Stimulated activated CD8-positive, alpha-beta memory T cell treated with anti-CD3 and anti-CD28 coated beads, Interleukin-7, amount 100 ng/mL, for 1 hour (primary cell): ENCODE measurements at regions not wholly inside any gene's neighbourhood (a gene's known extent, or its start where the extent isn't known, plus 50 kb on each side); places are given as distances from the start of the nearest gene placed in this dataset.

Experiments
- DNase-seq, 2 donors: peaks; one replicate each; pipeline ENCODE4 v3.0.0-alpha.2; 2020; ENCODE audit warnings: low read depth in 2 of 2

DNA sequence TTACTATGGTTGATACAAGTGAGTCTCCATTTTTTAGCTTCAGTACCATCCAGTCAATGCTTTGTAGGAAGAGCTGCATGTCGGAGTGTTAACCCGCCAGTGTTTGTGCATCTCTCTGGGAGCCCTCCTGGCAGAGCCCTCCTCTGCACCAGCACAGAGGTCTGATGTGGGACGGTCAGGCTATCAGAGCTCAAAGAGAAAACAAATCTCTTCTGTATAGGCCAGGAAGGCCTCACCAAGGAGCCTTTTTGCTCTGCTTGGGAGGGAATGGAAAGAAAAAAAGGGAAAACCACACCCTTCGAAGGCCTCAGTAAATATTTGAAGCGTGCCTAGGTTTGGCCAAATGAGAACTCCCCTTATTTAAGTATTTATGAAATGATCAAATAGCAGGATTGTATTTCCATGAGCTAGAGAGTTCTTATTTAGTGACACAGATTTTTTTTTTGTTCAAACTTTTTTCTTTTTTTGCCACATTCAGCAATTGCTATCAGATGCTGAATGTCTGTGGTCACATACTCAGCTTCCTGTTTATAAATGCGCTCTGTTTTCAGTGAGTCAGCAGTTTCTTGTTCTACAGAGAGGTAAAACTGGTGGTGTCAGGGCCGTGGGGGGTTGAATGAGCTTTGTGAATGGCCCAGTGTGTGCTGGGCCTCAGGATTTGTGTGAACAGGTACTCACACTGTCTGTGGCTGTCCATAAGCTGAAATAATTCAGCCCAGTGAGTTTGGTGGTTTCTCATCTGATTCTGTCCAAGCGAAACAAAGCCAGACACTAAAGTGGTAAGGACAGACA is 226.6 kb downstream of the SNX18 start:
- DNase-seq = peak in 1 of 2 donors; percentile 4

DNA sequence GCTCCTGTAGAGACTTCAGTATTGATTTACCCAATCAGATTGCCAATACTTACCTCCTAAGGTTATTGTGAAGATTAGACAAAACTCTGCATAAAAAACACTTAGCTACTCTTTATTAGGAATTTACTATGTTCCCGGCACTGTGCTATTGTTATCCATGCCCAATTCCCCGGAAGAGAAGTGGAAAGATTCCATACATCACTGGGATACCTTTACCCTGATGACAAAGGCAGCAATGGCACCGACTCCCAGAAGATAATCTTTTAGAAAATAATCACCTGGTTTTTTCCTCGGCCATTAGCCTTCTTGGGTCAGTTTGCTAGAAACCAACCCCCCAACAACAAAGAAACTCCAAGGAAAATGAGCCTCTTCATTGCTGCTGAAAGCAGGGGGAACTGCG is 226.0 kb downstream of the SNX18 start:
- DNase-seq = no peak

DNA sequence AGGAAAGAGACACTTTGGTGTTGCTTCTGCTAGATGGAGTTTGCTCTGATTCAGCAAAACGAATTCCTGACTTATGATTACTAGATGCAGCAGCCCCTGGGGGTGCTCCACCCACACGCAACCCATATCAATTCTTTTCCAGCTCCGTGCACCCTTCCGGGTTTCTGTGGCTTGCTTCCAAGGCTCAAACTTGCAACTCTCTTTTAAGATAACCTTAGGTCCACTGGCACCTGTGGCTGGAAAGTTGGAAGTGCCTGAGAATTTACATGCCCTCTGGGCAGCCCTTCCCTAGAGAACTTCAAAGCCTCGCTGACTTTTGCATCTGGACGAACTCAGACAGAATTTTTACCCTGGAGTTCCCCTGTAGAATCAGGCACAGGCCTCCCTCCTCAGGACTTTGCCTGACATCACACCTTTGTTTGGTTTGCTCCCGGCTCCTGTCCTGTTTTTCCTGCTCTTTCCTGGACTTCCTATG is 224.9 kb downstream of the SNX18 start:
- DNase-seq = no peak

DNA sequence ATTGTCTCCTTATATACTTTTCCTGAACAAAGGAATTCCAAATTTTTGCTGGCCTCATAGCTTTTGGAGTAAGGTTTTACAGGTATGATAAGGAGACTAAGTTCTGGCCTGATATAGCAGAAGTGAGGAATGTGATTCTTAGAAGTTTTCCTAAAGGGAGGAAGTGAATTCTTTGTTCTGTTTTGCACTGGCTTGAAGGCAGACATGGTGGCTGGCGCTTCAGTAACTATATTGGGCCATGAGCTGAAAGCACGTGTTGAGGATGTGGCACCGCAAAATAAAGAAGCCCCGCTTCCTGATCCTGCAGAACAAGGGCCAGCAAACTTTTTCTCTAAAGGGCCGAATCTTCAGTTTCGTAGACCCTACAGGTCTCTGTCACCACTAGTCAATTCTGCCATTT is 224.2 kb downstream of the SNX18 start:
- DNase-seq = no peak

DNA sequence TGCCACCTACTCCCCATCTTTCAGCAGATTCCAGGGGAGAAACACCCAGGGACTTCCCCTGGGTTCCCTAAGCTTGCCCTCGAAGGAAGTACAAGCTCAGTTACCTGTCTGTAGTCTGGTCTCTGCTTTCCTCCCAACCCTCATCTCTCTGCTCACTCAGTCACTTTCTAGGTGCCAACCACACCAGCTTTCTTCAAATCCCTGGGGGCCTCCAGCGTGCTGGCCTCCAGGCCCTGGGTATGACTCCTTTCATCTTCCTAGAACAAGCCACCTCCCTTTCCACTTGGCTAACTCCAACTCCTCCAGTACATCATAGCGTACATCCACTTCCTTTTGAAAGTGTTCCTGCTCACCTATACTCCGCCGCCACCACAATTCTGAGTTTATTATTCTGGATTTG is 222.6 kb downstream of the SNX18 start:
- DNase-seq = no peak

DNA sequence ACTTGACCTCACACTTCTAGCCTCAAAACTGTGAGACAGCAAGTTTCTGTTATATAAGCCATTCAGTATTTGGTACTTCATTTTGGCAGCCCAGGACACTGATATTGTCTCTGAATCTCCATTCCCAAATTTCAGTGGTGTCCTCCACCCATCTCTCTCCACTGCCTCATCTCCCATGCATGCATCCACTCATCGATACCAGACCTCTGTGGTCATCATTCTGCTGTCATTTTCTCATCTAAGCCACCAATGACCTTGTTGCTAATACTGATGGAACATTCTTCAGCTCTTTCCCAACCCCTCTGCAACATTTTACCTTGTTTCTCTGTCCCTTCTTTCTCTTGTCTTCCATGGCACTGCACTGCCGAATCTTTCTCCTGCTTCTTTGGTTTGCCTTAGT is 221.8 kb downstream of the SNX18 start:
- DNase-seq = no peak

DNA sequence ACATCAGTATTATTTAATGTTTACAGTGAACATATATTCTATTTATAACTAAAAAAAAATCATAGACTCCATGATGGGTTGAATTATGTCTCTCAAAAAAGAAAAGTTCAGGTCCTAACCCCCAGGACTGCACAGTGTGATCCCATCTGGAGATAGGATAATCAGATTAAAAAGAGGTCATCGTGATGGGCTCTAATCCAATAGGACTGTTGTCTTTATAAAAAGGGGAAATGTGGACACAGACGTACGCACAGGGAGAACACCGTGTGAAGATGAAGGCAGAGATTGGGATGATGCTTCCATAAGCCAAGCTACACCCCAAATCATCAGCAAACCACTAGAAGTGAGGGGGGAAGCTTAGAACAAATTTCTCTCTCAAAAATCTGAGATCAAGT is 221.4 kb downstream of the SNX18 start:
- no peak for DNase-seq

DNA sequence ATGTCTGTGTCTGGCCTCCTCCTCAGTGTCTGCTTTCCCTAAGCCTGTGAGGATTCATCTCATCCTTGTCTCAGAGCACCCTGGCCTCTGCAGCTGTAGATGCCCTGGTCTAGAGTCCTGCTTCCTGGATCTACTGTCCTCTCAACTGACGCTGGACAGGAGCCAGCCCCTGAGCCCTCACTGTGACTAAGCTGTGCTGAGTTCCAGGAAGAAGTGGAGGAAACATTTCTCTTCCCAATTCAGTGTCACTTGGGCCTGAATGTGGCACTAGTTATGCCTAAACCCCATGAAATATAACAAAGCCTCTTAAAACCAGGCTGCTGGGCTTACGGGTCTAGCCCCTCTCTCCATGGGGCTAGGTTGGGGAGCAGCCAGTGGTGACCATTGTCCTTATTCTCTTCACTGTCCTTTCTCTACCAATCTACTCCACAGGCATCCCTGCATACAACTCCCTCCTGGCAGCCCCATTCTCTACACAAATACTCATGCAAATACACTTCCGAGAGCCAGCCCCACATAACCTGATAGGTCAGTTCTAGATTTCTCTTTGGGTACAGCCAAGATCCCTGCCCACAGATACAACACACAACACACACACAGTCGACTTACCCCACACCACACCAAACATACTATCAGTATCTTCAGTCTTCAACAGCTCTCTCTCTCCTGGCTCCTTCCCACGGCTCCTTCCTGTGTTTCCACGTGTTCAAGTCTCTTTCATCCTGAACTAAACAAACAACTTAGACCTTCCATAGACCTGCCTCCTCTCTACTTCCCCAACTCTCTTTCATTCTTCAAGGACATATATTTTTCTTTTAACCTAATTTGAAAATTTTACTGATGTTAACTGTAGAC is 220.8 kb downstream of the SNX18 start:
- DNase-seq = no peak

DNA sequence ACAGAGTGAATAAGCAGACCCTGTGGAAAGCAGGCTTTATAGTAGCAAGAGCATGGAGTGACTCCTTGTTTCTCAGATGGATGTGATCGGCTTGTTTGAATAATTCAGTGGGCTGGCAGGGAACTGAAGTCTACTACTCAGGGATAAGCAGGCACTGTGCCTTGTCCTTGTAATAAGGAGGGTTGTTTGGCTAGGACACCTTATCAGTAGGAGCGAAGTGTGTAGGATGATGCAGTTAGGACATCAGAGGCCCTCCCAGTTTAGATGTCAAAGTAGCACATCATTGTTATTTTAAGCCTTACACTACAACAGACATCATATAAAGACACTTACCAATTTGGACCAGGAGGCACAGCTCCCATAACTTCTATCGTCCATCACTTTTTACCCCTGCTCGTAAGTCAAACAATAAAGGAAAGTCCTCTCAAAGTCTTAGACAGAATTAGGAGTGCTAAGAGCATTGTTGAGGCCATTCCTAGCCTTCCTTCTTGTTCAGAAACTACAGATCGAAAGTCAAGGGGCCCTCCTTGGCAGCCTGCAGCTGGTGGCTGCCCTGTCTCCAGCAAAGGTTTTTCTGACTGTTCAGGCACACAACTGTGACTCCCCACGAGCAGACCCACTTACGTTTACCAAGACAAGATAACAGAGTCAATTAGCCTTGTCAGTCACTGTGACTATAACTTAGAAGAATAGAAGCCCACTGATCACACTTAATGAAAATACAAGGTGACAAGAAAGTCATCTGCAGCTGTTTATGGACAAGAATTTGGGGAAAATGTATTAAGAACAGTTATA is 218.6 kb downstream of the SNX18 start:
- no peak for DNase-seq

DNA sequence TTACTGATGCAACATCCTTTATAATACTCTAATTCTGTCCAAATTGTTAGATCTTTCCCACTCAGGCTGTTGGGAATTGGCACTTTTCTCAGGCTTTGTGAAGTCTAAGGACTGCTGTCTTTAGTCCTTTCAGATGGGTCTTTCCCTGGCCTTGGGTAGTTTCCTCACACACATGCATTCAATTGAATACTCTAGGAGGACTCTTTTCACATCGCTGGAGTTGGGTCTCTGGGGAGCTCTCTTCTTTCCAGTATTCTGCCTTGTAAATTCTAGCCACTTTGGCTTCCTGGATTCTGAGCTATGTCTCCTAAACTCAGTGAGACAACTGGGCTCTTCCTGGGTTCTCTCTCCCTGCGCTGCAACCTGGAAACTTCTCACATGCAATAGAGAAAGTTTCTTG is 215.5 kb downstream of the SNX18 start:
- DNase-seq = no peak

DNA sequence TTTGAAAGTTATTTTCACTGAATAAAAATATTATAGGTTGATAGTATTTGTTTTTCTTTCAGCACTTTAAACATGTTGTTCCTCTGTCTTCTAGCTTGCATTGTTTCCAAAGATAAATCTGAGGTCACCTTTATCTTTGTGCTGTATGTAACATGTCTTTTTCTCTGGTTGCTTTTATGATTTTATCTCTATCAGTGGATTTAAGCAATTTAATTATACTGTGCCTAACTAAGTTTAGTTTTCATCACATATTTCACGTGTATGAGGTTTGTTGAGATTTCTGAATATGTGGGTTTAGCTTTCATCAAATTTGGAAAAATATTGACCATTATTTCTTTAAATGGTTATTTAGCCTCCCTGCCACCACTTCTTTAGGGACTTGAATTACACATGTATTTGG is 214.5 kb downstream of the SNX18 start:
- no peak for DNase-seq

DNA sequence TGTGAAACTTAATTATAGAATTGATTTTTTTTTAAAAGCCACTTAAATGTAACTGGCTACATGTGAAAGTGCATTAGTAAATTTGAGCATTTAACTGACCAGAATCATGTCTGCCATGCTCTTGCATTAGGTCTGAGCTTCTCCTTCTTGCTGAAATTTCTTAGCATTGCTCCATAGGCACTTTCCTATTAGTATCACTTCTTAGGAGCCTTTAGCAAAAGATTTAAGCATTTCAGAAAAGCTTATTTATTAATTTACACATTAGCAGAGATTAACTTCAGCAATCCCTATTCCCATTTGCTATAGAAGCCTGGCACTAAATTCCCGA is 211.0 kb downstream of the SNX18 start:
- DNase-seq = no peak

DNA sequence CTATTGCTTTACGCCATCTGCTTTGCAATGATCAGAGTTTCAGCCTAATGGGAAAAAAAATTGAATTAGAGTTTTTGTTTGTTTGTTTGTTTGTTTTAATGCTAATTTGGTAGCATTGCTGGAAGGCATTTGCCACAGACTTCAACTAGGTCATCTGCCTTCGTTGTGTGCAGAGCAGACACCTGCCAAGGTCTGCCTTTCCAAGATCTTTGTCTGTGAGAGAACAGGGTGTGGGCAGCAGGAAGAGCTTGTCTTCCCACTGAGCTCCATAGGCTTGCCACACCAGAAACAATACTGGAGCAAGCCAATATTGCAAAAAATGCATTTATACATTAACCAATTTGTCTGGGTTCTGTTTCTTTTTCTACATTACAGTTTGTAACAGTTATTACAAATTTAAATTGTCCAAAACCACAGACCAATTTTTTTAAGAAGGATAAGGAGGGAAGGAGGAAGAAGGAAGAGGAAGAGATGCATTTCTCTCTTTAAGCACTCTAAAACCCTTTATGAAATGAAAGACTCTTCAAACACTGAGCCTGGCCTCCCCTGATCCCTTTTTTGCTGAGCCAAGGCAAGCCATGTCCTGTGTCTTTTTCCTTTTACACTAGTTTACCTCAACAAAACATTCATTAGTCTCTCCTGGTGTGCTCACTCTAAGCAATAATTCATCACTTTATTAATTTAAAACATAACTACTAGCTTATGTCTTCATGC is 210.5 kb downstream of the SNX18 start:
- no peak for DNase-seq

DNA sequence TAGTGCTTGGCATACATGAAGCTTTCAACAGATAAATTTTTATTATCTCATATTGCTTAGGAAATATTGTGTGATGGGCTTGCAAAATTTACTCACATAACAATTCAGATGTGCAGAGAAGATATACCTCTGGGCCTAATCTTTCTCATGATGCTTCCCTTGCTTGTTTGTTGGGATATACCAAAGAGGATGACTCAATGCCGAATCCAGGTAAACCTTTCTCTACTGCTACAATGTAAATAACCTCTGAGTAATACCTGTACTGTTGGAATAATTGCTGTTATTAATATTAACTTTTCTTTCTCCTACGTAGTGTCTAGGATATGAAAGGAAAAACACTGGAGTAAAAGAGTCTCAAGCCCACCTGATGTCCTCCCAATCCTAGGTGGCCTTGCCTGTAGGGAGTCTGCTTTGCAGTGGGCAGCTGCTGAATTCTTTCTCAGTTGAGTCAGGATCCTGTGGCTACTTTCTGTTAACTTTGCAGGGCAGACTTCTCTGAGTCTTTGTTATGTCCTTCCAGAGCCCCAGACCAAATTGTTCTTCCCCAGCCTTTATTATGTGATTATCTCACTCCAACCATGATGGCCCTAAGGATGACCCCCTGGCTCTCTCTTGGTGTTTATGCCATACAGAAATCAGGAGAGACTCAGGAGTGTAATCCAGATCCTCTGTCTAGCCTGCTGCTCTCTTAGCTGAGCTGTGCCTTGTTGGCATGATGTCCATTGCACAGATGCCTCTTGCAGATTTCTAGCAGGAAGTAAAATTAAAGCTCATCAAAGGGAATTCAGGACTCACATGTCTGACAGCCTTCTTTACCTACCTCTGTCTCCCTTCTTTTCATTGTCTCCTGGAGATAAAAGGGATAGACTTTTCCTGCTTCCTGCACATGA is 208.1 kb downstream of the SNX18 start:
- no peak for DNase-seq

DNA sequence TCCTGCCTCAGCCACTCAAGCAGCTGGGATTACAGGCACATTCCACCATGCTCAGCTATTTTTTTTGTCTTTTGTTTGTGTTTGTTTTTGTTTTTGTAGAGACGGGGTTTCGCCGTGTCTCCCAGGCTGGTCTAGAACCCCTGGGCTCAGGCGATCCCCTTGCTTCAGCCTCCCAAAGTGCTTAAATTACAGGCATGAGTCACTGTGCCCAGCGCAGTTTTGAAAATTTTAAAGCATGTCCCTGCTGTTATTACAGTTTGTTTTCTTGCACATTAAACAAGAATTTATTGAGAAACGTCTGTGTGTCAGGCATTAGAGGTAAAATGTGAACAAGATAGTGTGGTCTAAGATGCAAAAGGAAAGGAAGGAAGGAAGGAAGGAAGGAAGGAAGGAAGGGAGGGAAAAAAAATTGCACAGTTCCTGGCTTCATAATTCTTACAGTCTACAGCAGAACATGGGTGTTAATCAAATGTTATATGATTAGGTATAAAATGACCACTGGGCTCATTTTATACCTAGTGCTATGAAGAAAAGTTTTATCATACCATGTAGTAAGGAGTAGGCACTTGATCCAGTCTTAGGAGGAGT is 205.4 kb downstream of the SNX18 start:
- no peak for DNase-seq

DNA sequence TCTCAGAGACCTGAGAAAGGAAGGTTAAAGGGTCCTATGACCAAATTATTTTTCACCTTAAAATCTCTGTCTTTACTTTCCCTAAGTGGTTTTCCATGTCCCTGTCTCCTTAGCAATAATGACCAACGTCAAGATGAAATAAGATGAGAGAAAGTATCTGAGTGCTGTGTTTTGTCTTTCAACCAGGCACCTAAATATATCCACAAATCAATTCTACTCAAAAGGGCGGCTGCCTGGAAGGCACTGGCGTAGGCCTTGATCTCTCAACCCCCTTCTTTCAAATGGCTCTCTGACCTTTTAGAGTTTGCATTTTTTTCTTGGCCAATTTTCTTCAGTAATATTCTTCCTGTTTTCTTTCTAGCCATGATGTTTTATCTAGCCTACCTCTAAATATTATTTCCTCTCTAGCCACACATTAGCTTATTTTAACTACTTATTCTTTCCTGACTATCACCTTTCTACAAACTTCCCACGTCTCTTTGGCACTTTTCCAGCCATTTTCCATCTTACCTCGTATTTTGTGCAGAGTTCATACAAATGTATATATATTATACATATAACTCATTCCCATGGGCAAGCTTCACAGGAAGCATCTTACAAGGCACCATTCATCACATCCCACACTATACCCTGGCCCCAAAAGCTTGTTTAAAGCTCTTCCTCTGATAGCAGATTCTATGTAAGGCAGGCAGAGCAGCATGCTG is 204.5 kb downstream of the SNX18 start:
- no peak for DNase-seq

DNA sequence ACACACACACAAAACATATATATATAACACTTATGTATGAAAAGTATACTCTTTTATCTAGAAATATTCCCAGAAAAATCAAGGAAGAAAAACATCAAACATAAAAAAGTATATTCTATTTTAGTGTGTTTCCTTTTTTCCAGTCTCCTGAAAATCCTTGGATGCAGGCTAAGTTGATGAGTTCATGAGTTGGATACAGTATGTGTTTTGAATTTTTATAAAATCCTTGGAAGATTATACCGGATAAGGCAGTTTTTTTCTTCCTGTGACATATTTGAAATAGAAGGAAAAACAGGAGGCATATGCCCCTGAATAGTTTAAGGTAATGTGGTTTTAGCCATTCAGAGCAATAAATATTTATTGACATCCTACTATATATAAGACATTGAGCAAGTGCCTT is 203.6 kb downstream of the SNX18 start:
- DNase-seq = no peak

DNA sequence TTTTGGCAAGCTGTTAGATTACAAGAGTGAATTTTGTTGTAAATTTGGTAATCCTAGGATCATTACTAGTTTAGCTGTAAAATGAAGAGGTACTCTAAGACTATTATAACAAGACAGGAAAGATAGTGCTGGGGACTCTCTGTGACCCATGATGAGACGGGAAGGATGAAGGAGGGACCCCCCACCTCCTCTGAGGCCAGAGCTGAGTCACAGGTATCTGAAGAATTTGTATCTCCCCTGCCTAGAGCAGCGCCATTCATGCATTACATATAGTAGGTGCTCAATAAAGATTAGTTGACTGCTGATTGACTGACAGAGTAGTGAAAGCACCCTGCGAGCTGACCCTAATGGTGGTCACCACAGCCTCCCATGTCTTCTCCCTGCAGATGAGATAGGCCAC is 202.8 kb downstream of the SNX18 start:
- no peak for DNase-seq

DNA sequence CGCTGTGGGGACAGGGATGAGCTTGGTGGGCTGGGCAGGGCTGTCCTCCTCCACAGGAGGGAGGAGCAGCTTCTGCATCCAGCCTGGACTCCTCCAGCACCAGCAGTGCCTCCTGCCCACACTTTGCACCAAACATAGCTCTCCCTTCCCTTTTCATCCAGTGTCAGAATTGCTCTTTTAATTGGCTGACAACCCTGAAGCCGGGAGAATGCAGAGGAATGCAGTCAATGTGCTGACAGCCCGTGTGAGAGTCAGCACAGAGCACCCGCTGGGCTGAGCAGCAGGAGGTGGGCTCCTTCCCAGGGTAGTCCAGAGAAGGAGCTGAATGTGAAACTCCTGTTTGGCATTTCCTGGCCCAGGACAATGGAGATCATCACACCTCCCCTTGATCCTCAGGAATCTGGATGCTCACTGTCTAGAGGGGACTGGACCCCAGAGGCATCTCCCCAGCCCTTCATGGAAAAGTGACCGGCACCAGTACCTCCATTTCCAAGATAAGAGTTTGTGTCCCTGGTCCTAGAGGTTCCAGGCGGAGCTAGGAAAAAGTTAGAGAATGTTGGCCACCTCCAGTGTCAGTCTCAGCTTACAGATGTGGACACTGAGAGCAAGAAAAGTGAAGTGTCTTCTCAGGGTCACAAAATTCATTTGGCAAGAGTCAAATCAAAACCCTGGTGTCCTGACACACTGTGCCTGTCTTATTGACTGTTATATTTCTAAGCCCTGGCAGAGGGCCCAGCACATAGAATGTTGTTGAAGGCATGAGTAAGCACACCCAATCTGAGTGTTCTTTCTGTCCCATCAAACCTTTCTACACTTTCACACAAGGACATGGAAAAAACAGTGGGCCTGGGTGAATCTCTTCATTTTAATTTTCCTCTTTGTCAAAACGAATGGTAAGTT is 202.1 kb downstream of the SNX18 start:
- DNase-seq = no peak
